ENCODE measurements at regions not wholly inside any gene's neighbourhood (a gene's known extent, or its start where the extent isn't known, plus 50 kb on each side); places are given as distances from the start of the nearest gene placed in this dataset.

GRCh38 chr7:33732462-33732861 lies 172.9 kb upstream of the BMPER start:
- TF ChIP-seq CTCF (IDR thresholded peaks at IDR 0.05) (no peak), POLR2A (IDR thresholded peaks at IDR 0.05) (no peak)
